PC-3 (cell line): ENCODE measurements at regions not wholly inside any gene's neighbourhood (a gene's known extent, or its start where the extent isn't known, plus 50 kb on each side); places are given as distances from the start of the nearest gene placed in this dataset.

ENCODE experiments used
- CTCF ChIP-seq: fragments of 300-600 bp; sonication (generic); conservative IDR thresholded peaks from 2 replicates; pipeline ENCODE4 v1.5.1; 2017; ENCODE audit warnings: antibody characterized with exemption, low read depth, mild to moderate bottlenecking, low read length
- EZH2 ChIP-seq: fragments of 300-600 bp; sonication (generic); IDR thresholded peaks from one replicate; pipeline ENCODE4 v1.6.1; 2017; ENCODE audit warnings: antibody characterized with exemption, mild to moderate bottlenecking, low read length; ENCODE audit not compliant: unreplicated experiment

- TF ChIP-seq CTCF (no peak), EZH2 (no peak)
These were observed 111.3 kb upstream of the KCNN2 start for GRCh38 chr5:114250536-114250935.
